HEK293T (cell line): ENCODE measurements at regions not wholly inside any gene's neighbourhood (a gene's known extent, or its start where the extent isn't known, plus 50 kb on each side); places are given as distances from the start of the nearest gene placed in this dataset.

Experiments used
- FOXM1 ChIP-seq: fragments of 450-650 bp; IDR thresholded peaks from 2 replicates; pipeline ENCODE4 v1.6.1; 2017; ENCODE audit warnings: mild to moderate bottlenecking, borderline replicate concordance
- SP1 ChIP-seq: fragments of 450-650 bp; IDR thresholded peaks from 2 replicates; pipeline ENCODE4 v1.6.1; 2017
- SUZ12 ChIP-seq: fragments of 450-650 bp; IDR thresholded peaks from 2 replicates; pipeline ENCODE4 v1.6.1; 2016; ENCODE audit warnings: mild to moderate bottlenecking
- TARDBP ChIP-seq: fragments of 450-650 bp; IDR thresholded peaks from 2 replicates; pipeline ENCODE4 v1.6.1; 2016

- TF ChIP-seq SUZ12 (no peak), TARDBP (no peak), FOXM1 (no peak), SP1 (no peak)
These were observed 64.1 kb upstream of the WDR26 start for GRCh38 chr1:224498574-224499170.
